GM12865 (cell line): ENCODE measurements at regions not wholly inside any gene's neighbourhood (a gene's known extent, or its start where the extent isn't known, plus 50 kb on each side); places are given as distances from the start of the nearest gene placed in this dataset.

Experiments
- DNase-seq: peaks from one replicate; pipeline ENCODE4 v3.0.0; 2010; ENCODE audit warnings: low read depth
- H3K4me3 ChIP-seq: 2 replicates; pipeline ENCODE4 v1.5.1; 2011; ENCODE audit warnings: mild to moderate bottlenecking, low read depth, low read length, control low read depth
- TF ChIP-seq, protein P1 (sequence below): IDR thresholded peaks from 2 replicates; pipeline ENCODE4 v1.5.1; 2011; ENCODE audit warnings: low read length, control low read depth, low read depth, inconsistent platforms; ENCODE audit not compliant: insufficient read depth; ENCODE audit errors: missing control alignments

DNA sequence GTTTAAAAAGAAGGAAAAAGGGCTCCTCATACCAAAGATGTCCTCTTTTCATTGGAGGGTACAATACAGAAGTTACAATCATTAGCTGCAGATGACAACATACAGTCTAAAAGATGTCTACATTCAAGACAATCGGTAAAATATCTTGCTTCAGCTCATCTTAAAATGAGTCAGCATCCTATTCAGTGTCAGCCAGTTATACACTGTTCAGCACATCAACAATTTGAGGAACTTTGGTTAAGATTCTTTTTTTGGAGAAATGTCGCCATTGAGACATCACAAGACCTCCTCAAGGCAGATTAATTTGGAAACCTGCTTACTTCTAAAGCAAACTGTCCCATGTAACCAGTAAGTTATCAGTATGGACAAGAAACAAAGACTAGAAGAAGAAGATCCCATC is 100.7 kb upstream of the SLC38A4 start:
- no peak overlapping the region for H3K4me3 ChIP-seq
- no peak for DNase-seq
- TF ChIP-seq, protein P1, sequence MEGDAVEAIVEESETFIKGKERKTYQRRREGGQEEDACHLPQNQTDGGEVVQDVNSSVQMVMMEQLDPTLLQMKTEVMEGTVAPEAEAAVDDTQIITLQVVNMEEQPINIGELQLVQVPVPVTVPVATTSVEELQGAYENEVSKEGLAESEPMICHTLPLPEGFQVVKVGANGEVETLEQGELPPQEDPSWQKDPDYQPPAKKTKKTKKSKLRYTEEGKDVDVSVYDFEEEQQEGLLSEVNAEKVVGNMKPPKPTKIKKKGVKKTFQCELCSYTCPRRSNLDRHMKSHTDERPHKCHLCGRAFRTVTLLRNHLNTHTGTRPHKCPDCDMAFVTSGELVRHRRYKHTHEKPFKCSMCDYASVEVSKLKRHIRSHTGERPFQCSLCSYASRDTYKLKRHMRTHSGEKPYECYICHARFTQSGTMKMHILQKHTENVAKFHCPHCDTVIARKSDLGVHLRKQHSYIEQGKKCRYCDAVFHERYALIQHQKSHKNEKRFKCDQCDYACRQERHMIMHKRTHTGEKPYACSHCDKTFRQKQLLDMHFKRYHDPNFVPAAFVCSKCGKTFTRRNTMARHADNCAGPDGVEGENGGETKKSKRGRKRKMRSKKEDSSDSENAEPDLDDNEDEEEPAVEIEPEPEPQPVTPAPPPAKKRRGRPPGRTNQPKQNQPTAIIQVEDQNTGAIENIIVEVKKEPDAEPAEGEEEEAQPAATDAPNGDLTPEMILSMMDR, result no peak

DNA sequence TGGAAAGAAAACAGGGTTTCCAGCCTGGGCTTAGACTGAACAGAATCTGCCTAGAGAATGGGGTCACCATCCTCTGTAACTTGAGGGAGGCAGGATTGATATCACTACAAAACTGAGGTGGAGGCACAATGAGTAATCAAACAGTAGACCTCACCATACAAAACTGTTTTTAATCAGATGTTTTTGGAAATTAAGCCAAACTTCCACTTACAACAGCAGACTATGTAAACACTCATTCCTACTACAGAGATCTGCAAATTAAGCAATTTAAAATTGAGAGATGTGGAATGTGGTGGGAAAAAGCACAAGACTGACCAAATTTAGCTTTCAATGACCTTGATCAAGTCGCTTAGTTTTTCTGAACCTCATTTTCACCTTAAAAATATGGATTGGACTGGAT is 104.3 kb upstream of the SLC38A4 start:
- TF ChIP-seq, protein P1, result no peak
- no peak overlapping the region for H3K4me3 ChIP-seq
- no peak for DNase-seq

DNA sequence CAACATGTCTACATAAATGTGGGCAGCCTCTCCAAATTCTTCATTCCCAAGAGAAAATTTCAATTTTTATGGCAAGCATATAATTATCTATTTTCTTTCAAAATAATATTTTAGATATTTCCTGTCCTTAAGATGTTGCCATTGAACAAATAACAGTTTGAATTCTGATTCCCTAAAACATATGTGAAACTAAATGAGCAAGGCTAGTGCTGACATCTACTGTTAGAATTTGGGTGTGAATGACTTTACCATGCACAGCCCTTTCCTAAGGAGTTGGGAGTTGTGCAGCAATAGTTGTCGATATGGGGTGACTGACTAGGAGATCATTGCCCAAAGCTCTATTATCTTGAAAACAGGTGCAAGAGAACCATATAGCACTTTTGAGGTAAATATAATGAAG is 108.2 kb upstream of the SLC38A4 start:
- no peak overlapping the region for H3K4me3 ChIP-seq
- DNase-seq, result peak; percentile 28
- TF ChIP-seq, protein P1, result peak; percentile 38

DNA sequence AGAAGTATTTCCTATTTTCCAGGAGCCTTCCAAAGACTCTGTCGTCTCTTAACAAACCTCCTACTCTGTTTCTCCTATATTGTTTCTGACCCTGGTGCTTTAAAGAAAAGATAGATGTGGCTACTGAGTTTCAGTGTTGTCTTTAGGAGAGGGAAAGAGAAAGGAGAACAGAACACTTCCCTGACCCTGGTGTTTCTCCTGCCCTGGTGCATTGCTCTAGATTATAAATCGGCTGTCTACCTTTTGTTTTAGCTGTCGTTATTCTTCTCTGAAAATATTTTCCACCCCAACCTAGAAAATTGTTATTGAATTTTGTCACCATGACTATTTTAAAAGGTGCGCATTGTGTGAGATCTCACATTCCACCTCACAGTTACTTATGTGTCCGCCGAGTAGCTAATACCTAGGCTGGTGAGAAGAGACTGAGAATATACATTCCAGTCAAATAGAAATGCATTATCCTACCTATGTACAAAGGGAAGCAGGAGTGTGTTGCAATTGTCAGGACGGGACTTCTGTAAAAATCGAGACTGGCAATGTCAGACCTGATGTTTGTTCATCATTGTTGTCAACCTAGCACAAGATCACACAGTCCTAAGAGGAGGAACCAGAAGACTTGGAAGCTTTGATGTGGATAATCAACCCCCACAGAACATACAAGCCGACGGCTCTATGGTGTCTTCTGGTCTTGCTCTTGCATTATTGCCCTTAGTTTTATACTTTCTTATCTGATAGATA is 108.7 kb upstream of the SLC38A4 start:
- no peak overlapping the region for H3K4me3 ChIP-seq
- TF ChIP-seq, protein P1, result no peak
- no peak for DNase-seq

DNA sequence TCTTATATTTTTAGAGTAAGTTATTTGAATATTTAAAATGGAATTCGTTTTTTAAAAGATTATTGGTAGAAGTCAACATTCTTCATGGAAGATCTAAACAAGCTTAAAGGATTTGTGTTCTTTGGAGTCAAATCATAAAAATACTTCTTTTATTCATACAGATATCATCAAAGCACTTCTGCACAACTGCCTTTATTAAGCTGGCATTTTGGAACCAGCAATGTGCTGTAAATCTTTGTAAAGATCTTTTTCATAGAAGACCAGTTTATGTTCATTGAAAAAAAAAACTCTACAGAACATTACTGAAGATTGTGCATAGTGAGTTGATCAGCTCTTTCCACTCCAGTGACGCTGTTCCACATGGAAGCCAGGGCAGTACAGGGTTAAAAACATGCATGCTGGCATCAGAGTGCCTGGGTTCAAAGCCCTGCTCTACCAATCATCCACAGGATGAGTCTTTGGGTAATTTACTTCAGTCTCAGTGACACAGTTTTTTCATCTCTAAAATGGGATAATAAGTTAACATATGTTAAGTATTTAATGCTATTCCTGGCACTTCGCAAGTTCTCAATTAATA is 109.6 kb upstream of the SLC38A4 start:
- TF ChIP-seq, protein P1, result no peak
- no peak for DNase-seq
- H3K4me3 ChIP-seq, result no peak overlapping the region

DNA sequence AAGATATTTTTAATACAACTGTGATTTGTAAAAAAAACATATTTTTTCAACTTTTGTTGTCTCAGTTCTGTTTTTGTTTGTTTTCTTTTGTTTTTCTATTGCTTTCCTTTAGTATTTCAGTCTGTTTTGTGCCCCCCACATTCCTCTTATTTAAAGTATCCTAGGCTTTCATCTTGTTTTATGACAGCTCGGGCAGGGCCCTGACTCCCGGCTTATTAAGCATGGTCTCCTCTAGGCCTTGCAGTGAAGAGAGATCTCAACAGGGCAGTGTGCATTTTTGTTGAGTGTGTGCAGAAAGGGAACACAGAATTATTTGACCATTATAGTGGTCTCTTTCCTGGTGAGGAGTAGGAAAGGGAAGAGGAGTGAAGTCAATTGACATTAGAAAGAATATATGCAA is 110.2 kb upstream of the SLC38A4 start:
- no peak for DNase-seq
- no peak overlapping the region for H3K4me3 ChIP-seq
- TF ChIP-seq, protein P1, result no peak
